ENCODE measurements at regions not wholly inside any gene's neighbourhood (a gene's known extent, or its start where the extent isn't known, plus 50 kb on each side); places are given as distances from the start of the nearest gene placed in this dataset.
"Not testable (repeated sequence)": the region's sequence is repeated elsewhere in the genome, so short reads cannot be mapped to it uniquely, and the experiment has no call there.

DNA sequence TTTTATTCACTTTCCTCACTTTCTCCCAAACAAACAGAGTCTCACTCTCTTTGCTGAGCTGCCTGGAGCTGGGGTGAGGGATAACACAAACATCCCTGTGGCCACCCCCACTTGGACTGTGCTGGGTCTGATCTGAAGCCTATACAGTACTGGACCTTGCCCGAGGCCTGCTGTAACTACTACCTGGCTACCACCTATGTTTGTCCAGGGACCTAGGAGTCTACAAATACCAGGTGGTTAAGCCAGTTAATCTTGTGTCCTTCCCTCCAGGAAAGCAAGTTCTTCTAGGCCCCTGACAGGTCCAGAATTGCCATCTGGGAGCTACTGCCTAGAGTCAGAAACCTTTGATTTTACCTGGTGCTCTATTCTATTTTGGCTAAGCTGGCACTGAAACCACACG is 87.3 kb downstream of the RTL3 start:
- Histone ChIP-seq H3K27ac (no peak overlapping the region), H3K4me1 (no peaks in the 10 kb centered on the region), H3K4me3 (no peak overlapping the region), H3K9me3 (no peaks in the 10 kb centered on the region), H3K27me3 (peaks cover 0 to 9% of the 10 kb centered on the region in 2 donors), H3K36me3 (no peaks in the 10 kb centered on the region)
- 68 to 83% methylated on average over 2 of the region's 2 CpGs for WGBS, 2 donors
- DNase-seq (ENCODE audit: low spot score in 2 of 2) = no peak
- TF ChIP-seq EP300 (IDR thresholded peaks at IDR 0.05) (no peak), POLR2A (IDR thresholded peaks at IDR 0.05) (no peak)
- TF ChIP-seq, protein P1, sequence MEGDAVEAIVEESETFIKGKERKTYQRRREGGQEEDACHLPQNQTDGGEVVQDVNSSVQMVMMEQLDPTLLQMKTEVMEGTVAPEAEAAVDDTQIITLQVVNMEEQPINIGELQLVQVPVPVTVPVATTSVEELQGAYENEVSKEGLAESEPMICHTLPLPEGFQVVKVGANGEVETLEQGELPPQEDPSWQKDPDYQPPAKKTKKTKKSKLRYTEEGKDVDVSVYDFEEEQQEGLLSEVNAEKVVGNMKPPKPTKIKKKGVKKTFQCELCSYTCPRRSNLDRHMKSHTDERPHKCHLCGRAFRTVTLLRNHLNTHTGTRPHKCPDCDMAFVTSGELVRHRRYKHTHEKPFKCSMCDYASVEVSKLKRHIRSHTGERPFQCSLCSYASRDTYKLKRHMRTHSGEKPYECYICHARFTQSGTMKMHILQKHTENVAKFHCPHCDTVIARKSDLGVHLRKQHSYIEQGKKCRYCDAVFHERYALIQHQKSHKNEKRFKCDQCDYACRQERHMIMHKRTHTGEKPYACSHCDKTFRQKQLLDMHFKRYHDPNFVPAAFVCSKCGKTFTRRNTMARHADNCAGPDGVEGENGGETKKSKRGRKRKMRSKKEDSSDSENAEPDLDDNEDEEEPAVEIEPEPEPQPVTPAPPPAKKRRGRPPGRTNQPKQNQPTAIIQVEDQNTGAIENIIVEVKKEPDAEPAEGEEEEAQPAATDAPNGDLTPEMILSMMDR (IDR thresholded peaks at IDR 0.05) = no peak

DNA sequence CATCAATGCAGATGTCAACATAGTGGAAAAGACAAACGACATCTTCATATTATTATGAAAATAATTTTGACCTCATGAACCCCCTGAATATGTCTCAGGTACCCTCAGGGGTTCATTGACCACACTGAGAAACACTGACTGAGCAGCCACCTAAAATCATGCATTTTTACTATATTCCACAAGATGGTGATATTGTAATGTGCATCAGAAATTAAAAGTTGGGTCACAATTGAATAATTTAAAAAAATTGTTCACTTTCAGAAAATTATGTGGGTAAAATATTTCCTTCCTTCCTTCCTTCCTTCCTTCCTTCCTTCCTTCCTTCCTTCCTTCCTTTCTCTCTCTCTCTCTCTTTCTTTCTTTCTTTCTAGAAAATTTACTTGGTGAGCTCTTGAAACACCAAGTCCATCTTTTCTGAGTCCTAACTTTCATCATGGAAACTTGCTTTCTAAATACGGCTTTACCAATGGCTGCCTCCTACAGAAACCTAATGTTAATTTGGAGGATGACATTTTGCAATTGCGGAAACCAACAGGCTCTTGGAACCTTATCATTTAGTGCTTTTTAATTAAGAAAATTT is 103.6 kb downstream of the RTL3 start:
- Histone ChIP-seq H3K9me3 (no peaks in the 10 kb centered on the region), H3K36me3 (no peaks in the 10 kb centered on the region), H3K4me3 (no peak overlapping the region), H3K27ac (no peak overlapping the region), H3K27me3 (no peaks in the 10 kb centered on the region), H3K4me1 (no peaks in the 10 kb centered on the region)
- TF ChIP-seq, protein P1 (IDR thresholded peaks at IDR 0.05) = peak in 4 of 5 experiments; percentile 33 to 60 (median 34)
- TF ChIP-seq EP300 (IDR thresholded peaks at IDR 0.05) = no peak
- 36 to 37% methylated on average over 3 of the region's 3 CpGs for WGBS, 2 donors
- no peak for DNase-seq (ENCODE audit: low spot score in 2 of 2)

DNA sequence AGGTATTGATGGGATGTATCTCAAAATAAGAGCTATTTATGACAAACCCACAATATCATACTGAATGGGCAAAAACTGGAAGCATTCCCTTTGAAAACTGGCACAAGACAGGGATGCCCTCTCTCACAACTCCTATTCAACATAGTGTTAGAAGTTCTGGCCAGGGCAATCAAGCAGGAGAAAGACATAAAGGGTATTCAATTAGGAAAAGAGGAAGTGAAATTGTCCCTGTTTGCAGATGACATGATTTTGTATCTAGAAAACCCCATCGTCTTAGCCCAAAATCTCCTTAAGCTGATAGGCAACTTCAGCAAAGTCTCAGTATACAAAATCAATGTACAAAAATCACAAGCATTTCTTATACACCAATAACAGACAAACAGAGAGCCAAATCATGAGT is 106.5 kb downstream of the RTL3 start:
- H3K4me1 ChIP-seq; H3K9me3 ChIP-seq; H3K36me3 ChIP-seq; H3K27ac ChIP-seq; H3K4me3 ChIP-seq; H3K27me3 ChIP-seq; DNase-seq (ENCODE audit: low spot score in 2 of 2): not testable (repeated sequence)
- WGBS, 2 donors = 79 to 86% methylated on average over 1 of the region's 1 CpG

DNA sequence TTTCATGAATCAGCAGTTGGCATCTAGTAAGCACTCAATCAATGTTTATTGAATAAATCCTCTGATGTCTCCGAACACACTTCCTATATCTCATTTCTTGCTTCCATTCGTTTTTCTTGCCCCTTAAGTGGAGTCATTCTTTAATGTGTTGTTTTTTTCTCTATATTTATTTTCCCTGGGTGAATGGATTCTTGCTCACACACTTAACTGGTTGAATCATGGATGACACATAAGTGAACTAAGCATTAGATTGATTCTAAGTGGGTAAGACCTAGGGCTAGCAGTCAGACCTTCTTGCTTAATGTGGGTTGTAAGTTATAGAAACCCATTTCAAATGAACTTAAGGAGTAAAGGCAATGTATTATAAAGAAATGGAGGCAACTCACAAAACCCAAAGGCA is 111.1 kb downstream of the RTL3 start:
- Histone ChIP-seq H3K4me3 (no peak overlapping the region), H3K9me3 (peaks cover 0 to 8% (median 3%) of the 10 kb centered on the region in 4 donors), H3K27me3 (peaks cover 0 to 4% of the 10 kb centered on the region in 2 donors), H3K27ac (no peak overlapping the region), H3K36me3 (no peaks in the 10 kb centered on the region), H3K4me1 (no peaks in the 10 kb centered on the region)
- 45 to 53% methylated on average over 2 of the region's 2 CpGs for WGBS, 2 donors
- TF ChIP-seq EP300 (IDR thresholded peaks at IDR 0.05) = no peak
- TF ChIP-seq, protein P1 (IDR thresholded peaks at IDR 0.05) = no peak
- TF ChIP-seq POLR2A (IDR thresholded peaks at IDR 0.05) = no peak
- DNase-seq (ENCODE audit: low spot score in 2 of 2) = no peak

DNA sequence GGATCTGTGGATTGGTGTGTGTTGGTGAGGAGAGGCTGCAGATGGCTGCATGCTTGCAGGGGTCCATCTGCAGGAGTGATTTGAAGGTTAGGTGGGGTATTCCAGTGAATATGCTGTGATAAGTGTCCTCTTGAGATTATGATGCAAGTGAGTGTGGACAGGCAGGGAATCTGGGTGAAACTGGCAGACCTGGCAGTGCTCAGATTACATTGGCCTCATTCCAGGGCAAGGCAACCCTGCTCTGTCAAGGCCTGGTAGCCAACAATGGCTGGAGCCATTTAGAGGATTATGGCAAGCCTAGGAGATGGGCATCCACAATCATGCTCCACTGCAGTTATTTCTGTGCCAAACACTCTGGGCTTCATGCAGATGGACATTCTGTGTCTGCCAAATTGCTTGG is 113.9 kb downstream of the RTL3 start:
- H3K4me1 ChIP-seq = no peaks in the 10 kb centered on the region
- TF ChIP-seq, protein P1 (IDR thresholded peaks at IDR 0.05) = no peak
- no peak for TF ChIP-seq POLR2A (IDR thresholded peaks at IDR 0.05)
- no peak for TF ChIP-seq EP300 (IDR thresholded peaks at IDR 0.05)
- H3K4me3 ChIP-seq = no peak overlapping the region
- no peak overlapping the region for H3K27ac ChIP-seq
- peaks cover 0 to 9% (median 3%) of the 10 kb centered on the region in 4 donors for H3K9me3 ChIP-seq
- H3K27me3 ChIP-seq = peaks cover 0 to 4% of the 10 kb centered on the region in 2 donors
- H3K36me3 ChIP-seq = no peaks in the 10 kb centered on the region
- no peak for DNase-seq (ENCODE audit: low spot score in 2 of 2)

DNA sequence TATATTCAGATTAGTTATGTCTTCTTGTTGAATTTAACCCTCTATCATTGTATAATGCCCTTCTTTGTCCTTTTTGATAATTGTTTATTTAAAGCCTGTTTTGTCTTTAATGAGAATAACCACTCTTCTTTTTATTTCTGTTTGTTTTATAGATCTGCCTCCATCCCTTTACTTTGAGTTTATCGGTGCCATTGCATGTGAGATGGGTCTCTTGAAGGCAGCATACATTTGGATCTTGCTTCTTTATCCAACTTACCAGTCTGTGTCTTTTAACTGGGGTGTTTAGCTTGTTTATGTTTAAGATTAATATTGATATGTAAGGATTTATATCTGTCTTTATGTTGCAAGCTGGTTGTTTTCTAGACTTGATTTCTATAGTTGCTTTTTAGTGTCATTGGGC is 115.8 kb downstream of the RTL3 start:
- WGBS, 2 donors = 84 to 100% methylated on average over 1 of the region's 1 CpG
- no peaks in the 10 kb centered on the region for H3K27me3 ChIP-seq
- TF ChIP-seq POLR2A (IDR thresholded peaks at IDR 0.05) = no peak
- TF ChIP-seq EP300 (IDR thresholded peaks at IDR 0.05) = no peak
- TF ChIP-seq, protein P1 (IDR thresholded peaks at IDR 0.05) = no peak
- no peak for DNase-seq (ENCODE audit: low spot score in 2 of 2)
- no peaks in the 10 kb centered on the region for H3K4me1 ChIP-seq
- peaks cover 0 to 9% (median 3%) of the 10 kb centered on the region in 4 donors for H3K9me3 ChIP-seq
- no peaks in the 10 kb centered on the region for H3K36me3 ChIP-seq
- H3K4me3 ChIP-seq = no peak overlapping the region
- no peak overlapping the region for H3K27ac ChIP-seq
